ENCODE measurements at regions not wholly inside any gene's neighbourhood (a gene's known extent, or its start where the extent isn't known, plus 50 kb on each side); places are given as distances from the start of the nearest gene placed in this dataset.

DNA sequence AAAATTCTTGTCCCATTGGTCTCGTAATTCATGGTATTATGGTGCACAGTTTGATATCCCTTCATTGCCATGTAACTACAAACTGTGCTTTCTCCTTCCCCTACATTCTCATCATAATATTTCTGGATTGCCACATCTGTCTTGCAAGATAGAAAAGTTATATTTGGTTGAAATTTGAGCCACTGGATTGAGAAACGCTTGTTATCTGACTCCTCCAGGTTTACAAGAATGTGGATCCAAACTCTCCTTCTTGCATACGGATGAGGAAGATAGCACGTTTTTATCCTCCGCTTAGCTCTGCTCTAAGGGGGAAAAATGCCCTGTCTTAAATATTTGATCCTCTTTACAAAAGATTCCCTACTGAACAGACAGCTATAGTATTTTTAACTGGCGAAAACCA lies 438.2 kb downstream of the TSN start (continued):
- TF ChIP-seq PPARD (CRISPR knock-in tag; IDR thresholded peaks at IDR 0.05) (no peak), EZH2 (IDR thresholded peaks at IDR 0.05; ENCODE audit: borderline replicate concordance, low read depth, low read length) (no peak), MTA2 (IDR thresholded peaks at IDR 0.05; ENCODE audit: low read depth) (peak; percentile 86), ZNF282 (CRISPR knock-in tag; IDR thresholded peaks at IDR 0.05) (no peak), ZBTB8A (IDR thresholded peaks at IDR 0.05; ENCODE audit: partially characterized antibody) (no peak), ZFX (CRISPR knock-in tag; IDR thresholded peaks at IDR 0.05) (no peak), RAD21 (CRISPR knock-in tag; conservative IDR thresholded peaks at IDR 0.05 in 1 of 2, IDR thresholded peaks at IDR 0.05 in 1 of 2) (0 out of 4 replicates have a peak, but pooled peaks of 1 of the 2 experiments have one; percentile 8), ZNF57 (CRISPR knock-in tag; IDR thresholded peaks at IDR 0.05) (no peak), ZNF23 (CRISPR knock-in tag; IDR thresholded peaks at IDR 0.05) (no peak), ZNF445 (CRISPR knock-in tag; IDR thresholded peaks at IDR 0.05; ENCODE audit: low read depth) (no peak), SPI1 (IDR thresholded peaks at IDR 0.05; ENCODE audit: borderline replicate concordance, low read depth, low read length) (no peak), SNIP1 (IDR thresholded peaks at IDR 0.05; ENCODE audit: low read depth) (no peak), ZFP1 (CRISPR knock-in tag; IDR thresholded peaks at IDR 0.05) (no peak), ETV6 (IDR thresholded peaks at IDR 0.05; ENCODE audit: borderline replicate concordance in 1 of 2, low read depth in 2 of 2, low read length in 1 of 2) (no peak), ETV6 (CRISPR knock-in tag; IDR thresholded peaks at IDR 0.05; ENCODE audit: borderline replicate concordance) (no peak)
- TF ChIP-seq, protein P1, sequence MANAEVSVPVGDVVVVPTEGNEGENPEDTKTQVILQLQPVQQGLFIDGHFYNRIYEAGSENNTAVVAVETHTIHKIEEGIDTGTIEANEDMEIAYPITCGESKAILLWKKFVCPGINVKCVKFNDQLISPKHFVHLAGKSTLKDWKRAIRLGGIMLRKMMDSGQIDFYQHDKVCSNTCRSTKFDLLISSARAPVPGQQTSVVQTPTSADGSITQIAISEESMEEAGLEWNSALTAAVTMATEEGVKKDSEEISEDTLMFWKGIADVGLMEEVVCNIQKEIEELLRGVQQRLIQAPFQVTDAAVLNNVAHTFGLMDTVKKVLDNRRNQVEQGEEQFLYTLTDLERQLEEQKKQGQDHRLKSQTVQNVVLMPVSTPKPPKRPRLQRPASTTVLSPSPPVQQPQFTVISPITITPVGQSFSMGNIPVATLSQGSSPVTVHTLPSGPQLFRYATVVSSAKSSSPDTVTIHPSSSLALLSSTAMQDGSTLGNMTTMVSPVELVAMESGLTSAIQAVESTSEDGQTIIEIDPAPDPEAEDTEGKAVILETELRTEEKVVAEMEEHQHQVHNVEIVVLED (CRISPR knock-in tag; IDR thresholded peaks at IDR 0.05): no peak
- TF ChIP-seq, protein P2, sequence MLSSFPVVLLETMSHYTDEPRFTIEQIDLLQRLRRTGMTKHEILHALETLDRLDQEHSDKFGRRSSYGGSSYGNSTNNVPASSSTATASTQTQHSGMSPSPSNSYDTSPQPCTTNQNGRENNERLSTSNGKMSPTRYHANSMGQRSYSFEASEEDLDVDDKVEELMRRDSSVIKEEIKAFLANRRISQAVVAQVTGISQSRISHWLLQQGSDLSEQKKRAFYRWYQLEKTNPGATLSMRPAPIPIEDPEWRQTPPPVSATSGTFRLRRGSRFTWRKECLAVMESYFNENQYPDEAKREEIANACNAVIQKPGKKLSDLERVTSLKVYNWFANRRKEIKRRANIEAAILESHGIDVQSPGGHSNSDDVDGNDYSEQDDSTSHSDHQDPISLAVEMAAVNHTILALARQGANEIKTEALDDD (IDR thresholded peaks at IDR 0.05): no peak
- TF ChIP-seq, protein P3, sequence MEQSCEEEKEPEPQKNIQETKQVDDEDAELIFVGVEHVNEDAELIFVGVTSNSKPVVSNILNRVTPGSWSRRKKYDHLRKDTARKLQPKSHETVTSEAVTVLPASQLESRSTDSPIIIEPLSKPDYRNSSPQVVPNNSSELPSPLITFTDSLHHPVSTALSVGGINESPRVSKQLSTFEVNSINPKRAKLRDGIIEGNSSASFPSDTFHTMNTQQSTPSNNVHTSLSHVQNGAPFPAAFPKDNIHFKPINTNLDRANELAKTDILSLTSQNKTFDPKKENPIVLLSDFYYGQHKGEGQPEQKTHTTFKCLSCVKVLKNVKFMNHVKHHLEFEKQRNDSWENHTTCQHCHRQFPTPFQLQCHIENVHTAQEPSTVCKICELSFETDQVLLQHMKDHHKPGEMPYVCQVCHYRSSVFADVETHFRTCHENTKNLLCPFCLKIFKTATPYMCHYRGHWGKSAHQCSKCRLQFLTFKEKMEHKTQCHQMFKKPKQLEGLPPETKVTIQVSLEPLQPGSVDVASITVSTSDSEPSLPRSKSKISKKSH (CRISPR knock-in tag; IDR thresholded peaks at IDR 0.05): no peak
- TF ChIP-seq, protein P4, sequence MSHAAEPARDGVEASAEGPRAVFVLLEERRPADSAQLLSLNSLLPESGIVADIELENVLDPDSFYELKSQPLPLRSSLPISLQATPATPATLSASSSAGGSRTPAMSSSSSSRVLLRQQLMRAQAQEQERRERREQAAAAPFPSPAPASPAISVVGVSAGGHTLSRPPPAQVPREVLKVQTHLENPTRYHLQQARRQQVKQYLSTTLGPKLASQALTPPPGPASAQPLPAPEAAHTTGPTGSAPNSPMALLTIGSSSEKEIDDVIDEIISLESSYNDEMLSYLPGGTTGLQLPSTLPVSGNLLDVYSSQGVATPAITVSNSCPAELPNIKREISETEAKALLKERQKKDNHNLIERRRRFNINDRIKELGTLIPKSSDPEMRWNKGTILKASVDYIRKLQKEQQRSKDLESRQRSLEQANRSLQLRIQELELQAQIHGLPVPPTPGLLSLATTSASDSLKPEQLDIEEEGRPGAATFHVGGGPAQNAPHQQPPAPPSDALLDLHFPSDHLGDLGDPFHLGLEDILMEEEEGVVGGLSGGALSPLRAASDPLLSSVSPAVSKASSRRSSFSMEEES (CRISPR knock-in tag; IDR thresholded peaks at IDR 0.05): no peak
- TF ChIP-seq, protein P5, sequence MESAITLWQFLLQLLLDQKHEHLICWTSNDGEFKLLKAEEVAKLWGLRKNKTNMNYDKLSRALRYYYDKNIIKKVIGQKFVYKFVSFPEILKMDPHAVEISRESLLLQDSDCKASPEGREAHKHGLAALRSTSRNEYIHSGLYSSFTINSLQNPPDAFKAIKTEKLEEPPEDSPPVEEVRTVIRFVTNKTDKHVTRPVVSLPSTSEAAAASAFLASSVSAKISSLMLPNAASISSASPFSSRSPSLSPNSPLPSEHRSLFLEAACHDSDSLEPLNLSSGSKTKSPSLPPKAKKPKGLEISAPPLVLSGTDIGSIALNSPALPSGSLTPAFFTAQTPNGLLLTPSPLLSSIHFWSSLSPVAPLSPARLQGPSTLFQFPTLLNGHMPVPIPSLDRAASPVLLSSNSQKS (CRISPR knock-in tag; IDR thresholded peaks at IDR 0.05): no peak
- TF ChIP-seq, protein P6, sequence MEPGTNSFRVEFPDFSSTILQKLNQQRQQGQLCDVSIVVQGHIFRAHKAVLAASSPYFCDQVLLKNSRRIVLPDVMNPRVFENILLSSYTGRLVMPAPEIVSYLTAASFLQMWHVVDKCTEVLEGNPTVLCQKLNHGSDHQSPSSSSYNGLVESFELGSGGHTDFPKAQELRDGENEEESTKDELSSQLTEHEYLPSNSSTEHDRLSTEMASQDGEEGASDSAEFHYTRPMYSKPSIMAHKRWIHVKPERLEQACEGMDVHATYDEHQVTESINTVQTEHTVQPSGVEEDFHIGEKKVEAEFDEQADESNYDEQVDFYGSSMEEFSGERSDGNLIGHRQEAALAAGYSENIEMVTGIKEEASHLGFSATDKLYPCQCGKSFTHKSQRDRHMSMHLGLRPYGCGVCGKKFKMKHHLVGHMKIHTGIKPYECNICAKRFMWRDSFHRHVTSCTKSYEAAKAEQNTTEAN (CRISPR knock-in tag; IDR thresholded peaks at IDR 0.05): no peak
